GM12878 (cell line): ENCODE measurements at regions not wholly inside any gene's neighbourhood (a gene's known extent, or its start where the extent isn't known, plus 50 kb on each side); places are given as distances from the start of the nearest gene placed in this dataset.

Experiments
- ATAC-seq: fragments of 200-7000 bp; cut with Tn5 transposase; 3 replicates; pipeline ENCODE4 v1.9.1; 2020; ENCODE audit warnings: mild to moderate bottlenecking, moderate library complexity
- BruUV-seq: library from RNA; stranded (reverse); fragments of 400-500 nt; replicated peaks from 2 replicates; lab custom pipeline; 2021; lab: Mats Ljungman, UMichigan
- CTCF ChIA-PET: fragments of 300-600 bp; sonication (Branson Sonifier 250); formaldehyde crosslinking; extraction: SDS; loops from one replicate; lab custom pipeline; 2021; ENCODE audit warnings: inconsistent platforms; lab: Yijun Ruan, JAX
- POLR2A ChIA-PET: fragments of 350-600 bp; formaldehyde crosslinking; extraction: SDS; loops from one replicate; lab custom pipeline; 2021; ENCODE audit warnings: inconsistent platforms; lab: Charles Lee
- RAD21 ChIA-PET: fragments of 300-600 bp; sonication (Branson Sonifier 250); formaldehyde crosslinking; loops from one replicate; lab custom pipeline; 2023; ENCODE audit warnings: antibody characterized with exemption; ENCODE audit not compliant: unreplicated experiment; lab: Charles Lee
- SMC1A ChIA-PET: fragments of 300-600 bp; sonication (Branson Sonifier 250); formaldehyde crosslinking; loops from one replicate; lab custom pipeline; 2023; ENCODE audit not compliant: unreplicated experiment, uncharacterized antibody; lab: Charles Lee
- DNase-seq: peaks from one replicate; pipeline ENCODE4 v3.0.0-alpha.2; 2011; ENCODE audit warnings: low read depth, low spot score
- FAIRE-seq: peaks from 3 replicates; lab custom pipeline; 2011; peaks lifted over from hg19 to GRCh38; lab: Jason Lieb, UNC
- H2AFZ ChIP-seq: 2 replicates; pipeline ENCODE4 v1.6.0; 2011; ENCODE audit warnings: low read depth, low read length, control low read depth; ENCODE audit not compliant: control insufficient read depth
- H3K27ac ChIP-seq: 2 replicates; pipeline ENCODE4 v1.5.1; 2011; ENCODE audit warnings: control low read depth; ENCODE audit not compliant: control insufficient read depth, insufficient read depth
- H3K27me3 ChIP-seq, 2 experiments: replicated peaks in 1 of 2; 2 replicates each; pipeline versions ENCODE4 v1.6.0 to v1.6.1; 2011; ENCODE audit warnings: low read length in 1 of 2; ENCODE audit not compliant: control insufficient read depth in 2 of 2, insufficient read depth in 2 of 2
- H3K36me3 ChIP-seq, 2 experiments: 2 replicates each; pipeline ENCODE4 v1.5.1; 2011; ENCODE audit warnings: low read length in 1 of 2; ENCODE audit not compliant: control insufficient read depth in 2 of 2, insufficient read depth in 2 of 2
- H3K4me1 ChIP-seq: 2 replicates; pipeline ENCODE4 v1.6.1; 2011; ENCODE audit warnings: mild to moderate bottlenecking, low read length, moderate library complexity, mixed read lengths; ENCODE audit not compliant: control insufficient read depth, insufficient read depth
- H3K4me2 ChIP-seq: 2 replicates; pipeline ENCODE4 v1.6.0; 2011; ENCODE audit warnings: control low read depth; ENCODE audit not compliant: control insufficient read depth, insufficient read depth
- H3K4me3 ChIP-seq: fragments of 200-600 bp; sonication (generic); 2 replicates; pipeline ENCODE4 v1.5.1; 2016
- H3K79me2 ChIP-seq: 2 replicates; pipeline ENCODE4 v1.6.0; 2011; ENCODE audit warnings: low read length; ENCODE audit not compliant: control insufficient read depth, insufficient read depth
- H3K9ac ChIP-seq: 2 replicates; pipeline ENCODE4 v1.8.0; 2011; ENCODE audit warnings: low read length, control low read depth, mixed read lengths; ENCODE audit not compliant: control insufficient read depth, insufficient read depth
- H3K9me3 ChIP-seq: replicated peaks from 3 replicates; pipeline ENCODE4 v1.5.1; 2011; ENCODE audit warnings: mild to moderate bottlenecking, low read length; ENCODE audit not compliant: control insufficient read depth, insufficient read depth
- H4K20me1 ChIP-seq: 2 replicates; pipeline ENCODE4 v1.6.0; 2011; ENCODE audit not compliant: control insufficient read depth, insufficient read depth
- ELK1 ChIP-seq: IDR thresholded peaks from 2 replicates; pipeline ENCODE4 v1.6.1; 2012; ENCODE audit warnings: low read depth, low read length, improper control_type of control experiment
- NR2F1 ChIP-seq: fragments of 450-650 bp; conservative IDR thresholded peaks from 2 replicates; pipeline ENCODE4 v1.6.1; 2017; ENCODE audit warnings: mild to moderate bottlenecking
- NRF1 ChIP-seq: conservative IDR thresholded peaks from 2 replicates; pipeline ENCODE4 v1.6.1; 2011; ENCODE audit warnings: mild to moderate bottlenecking, low read depth, low read length, improper control_type of control experiment
- ZNF207 ChIP-seq: fragments of 450-650 bp; IDR thresholded peaks from 2 replicates; pipeline ENCODE4 v1.6.1; 2014; ENCODE audit warnings: antibody characterized with exemption, mild to moderate bottlenecking, borderline replicate concordance
- WGBS: methylation state at CpG from one replicate; pipeline ENCODE4 v1.1.6; 2016; ENCODE audit warnings: low lambda C conversion rate; ENCODE audit not compliant: insufficient replicate concordance, insufficient coverage; ENCODE audit errors: missing lambda C conversion rate; 5-methylcytosine and 5-hydroxymethylcytosine counted together
- in situ Hi-C: fragments of 300-500 bp; cut with MboI; formaldehyde crosslinking; loops from 9 replicates; pipeline ENCODE4 v1.14.3; 2018; ENCODE audit warnings: mixed read lengths
- intact Hi-C: fragments of 100-400 bp; cut with micrococcal nuclease; formaldehyde crosslinking; loops from one replicate; pipeline ENCODE4 v1.14.2; 2022; ENCODE audit not compliant: unreplicated experiment

GRCh38 chr6:144361016-144361415, 75.9 kb downstream of the UTRN start (continued):
- TF ChIP-seq NRF1 (no peak), ELK1 (no peak), NR2F1 (no peak)

GRCh38 chr6:144362042-144363018, 77.2 kb downstream of the UTRN start:
- peak; percentile 42; the same call in 1 of the 2 replicates for TF ChIP-seq NR2F1
- TF ChIP-seq ZNF207, result no peak
- ATAC-seq (peak; percentile 73), DNase-seq (no peak), FAIRE-seq (peak; percentile 18)
- intact Hi-C loops (no loop called here), in situ Hi-C loops (no loop called here)
- no peaks in the 10 kb centered on the region for H3K27me3 ChIP-seq
- ChIA-PET RAD21 (no interaction called here), POLR2A (no interaction called here), SMC1A (interaction anchor here (1.0 to 1.7 kb wide), 4 partner anchors 12 to 81 kb away, joined by 3 to 4 read pairs (median 4); no protein-coding TSS in a partner anchor), CTCF (no interaction called here)
- H3K4me2 ChIP-seq, result no peak overlapping the region
- H3K9me3 ChIP-seq, result no peaks in the 10 kb centered on the region
- H4K20me1 ChIP-seq, result 0 out of 2 replicates have a peak, but pooled peaks cover 3% of the 10 kb centered on the region
- WGBS, result 97% methylated on average over 5 of the region's 5 CpGs
- no peaks in the 10 kb centered on the region for H3K36me3 ChIP-seq
- H3K4me3 ChIP-seq, result no peak overlapping the region
- no peak overlapping the region for H2AFZ ChIP-seq
- H3K79me2 ChIP-seq, result peaks cover 15% of the 10 kb centered on the region
- H3K27ac ChIP-seq, result no peak overlapping the region
- no peak overlapping the region for H3K9ac ChIP-seq
- H3K4me1 ChIP-seq, result no peaks in the 10 kb centered on the region; the same call in 1 of the 2 replicates
- no TSS peak for BruUV-seq
